ENCODE measurements at regions not wholly inside any gene's neighbourhood (a gene's known extent, or its start where the extent isn't known, plus 50 kb on each side); places are given as distances from the start of the nearest gene placed in this dataset.

DNA sequence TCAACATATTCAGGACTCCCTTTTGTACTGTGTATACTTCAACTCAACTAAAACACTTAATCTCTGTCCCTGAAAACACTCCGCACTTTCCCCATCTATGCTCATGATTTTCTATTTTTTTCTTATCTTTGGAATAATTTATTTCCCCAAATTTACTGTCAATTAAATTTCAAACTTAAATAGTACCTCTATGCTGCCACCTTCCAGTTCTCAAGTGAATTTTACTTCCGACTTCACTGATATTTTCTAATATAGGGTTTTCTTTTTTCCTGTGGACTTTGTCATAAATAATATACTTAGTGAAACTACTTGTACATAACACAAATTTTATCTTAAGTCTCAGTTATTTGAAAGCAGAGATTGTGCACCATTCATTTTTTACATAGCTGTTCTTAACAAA lies 1303.3 kb downstream of the OTOL1 start:
- DNase-seq (ENCODE audit: low read depth), result no peak
- Histone ChIP-seq H3K4me3 (ENCODE audit: low read depth, low read length) (no peak overlapping the region), H3K36me3 (ENCODE audit: control insufficient read depth, insufficient read depth, low read length) (no peaks in the 10 kb centered on the region), H3K27me3 (ENCODE audit: control insufficient read depth, insufficient read depth, low read length) (no peaks in the 10 kb centered on the region)
- TF ChIP-seq, protein P1, sequence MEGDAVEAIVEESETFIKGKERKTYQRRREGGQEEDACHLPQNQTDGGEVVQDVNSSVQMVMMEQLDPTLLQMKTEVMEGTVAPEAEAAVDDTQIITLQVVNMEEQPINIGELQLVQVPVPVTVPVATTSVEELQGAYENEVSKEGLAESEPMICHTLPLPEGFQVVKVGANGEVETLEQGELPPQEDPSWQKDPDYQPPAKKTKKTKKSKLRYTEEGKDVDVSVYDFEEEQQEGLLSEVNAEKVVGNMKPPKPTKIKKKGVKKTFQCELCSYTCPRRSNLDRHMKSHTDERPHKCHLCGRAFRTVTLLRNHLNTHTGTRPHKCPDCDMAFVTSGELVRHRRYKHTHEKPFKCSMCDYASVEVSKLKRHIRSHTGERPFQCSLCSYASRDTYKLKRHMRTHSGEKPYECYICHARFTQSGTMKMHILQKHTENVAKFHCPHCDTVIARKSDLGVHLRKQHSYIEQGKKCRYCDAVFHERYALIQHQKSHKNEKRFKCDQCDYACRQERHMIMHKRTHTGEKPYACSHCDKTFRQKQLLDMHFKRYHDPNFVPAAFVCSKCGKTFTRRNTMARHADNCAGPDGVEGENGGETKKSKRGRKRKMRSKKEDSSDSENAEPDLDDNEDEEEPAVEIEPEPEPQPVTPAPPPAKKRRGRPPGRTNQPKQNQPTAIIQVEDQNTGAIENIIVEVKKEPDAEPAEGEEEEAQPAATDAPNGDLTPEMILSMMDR (IDR thresholded peaks at IDR 0.05; ENCODE audit: insufficient read depth, low read length, severe bottlenecking), result no peak
- FAIRE-seq, result no peak

DNA sequence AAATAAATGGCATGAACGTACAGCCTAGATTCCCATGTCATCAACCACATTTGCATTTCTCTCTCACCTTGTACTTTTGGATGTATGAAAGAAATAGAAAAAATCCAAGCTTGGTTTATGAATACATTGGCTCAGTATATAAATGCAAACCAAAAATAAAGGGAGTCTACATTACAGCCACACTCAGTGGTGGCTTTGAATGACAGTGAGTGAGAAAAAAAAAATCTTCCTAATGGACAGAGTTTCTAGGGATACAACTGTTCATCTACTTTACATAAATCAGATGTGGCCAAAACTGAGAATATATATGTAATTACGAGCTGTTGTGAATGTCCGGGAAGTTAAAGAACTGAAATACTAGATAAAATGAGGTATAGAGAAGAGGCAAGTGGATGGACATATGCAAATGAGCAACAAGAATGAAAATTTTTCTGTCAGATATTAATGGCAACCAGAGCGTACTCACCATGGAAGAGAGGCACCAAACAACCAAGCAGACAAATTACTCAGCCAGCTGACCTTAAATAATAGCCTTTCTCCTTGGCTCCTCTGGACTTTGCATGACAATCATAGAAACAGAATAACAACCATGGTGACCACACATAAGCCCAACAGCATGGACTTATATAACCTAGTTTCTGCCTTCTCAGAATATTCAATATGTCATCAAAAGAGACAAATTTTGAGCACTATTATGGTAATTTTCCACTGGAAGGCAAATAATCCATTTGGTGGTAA lies 1305.8 kb downstream of the OTOL1 start:
- H3K27me3 ChIP-seq (ENCODE audit: control insufficient read depth, insufficient read depth, low read length), result no peaks in the 10 kb centered on the region
- H3K36me3 ChIP-seq (ENCODE audit: control insufficient read depth, insufficient read depth, low read length), result no peaks in the 10 kb centered on the region
- no peak overlapping the region for H3K4me3 ChIP-seq (ENCODE audit: low read depth, low read length)
- no peak for FAIRE-seq
- TF ChIP-seq, protein P1 (IDR thresholded peaks at IDR 0.05; ENCODE audit: insufficient read depth, low read length, severe bottlenecking), result no peak
- DNase-seq (ENCODE audit: low read depth), result no peak

DNA sequence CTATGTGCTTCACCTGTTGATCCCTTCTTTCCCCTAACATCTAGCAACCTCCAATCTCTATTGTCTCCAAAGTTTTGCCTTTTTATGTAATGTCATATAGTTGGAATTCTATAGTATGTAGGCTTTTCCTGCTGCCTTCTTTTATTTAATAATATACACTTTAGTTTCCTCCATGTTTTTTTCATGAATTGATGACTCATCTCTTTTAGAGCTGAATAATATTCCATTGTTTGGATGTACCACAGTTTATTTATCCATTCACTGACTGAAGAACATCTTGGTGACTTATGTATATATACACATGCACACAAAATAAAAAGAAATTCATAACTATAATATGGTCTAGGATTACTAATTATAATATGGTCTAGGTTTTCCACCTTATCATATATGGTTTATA lies 1314.2 kb downstream of the OTOL1 start:
- Histone ChIP-seq H3K4me3 (ENCODE audit: low read depth, low read length) (no peak overlapping the region), H3K36me3 (ENCODE audit: control insufficient read depth, insufficient read depth, low read length) (no peaks in the 10 kb centered on the region), H3K27me3 (ENCODE audit: control insufficient read depth, insufficient read depth, low read length) (no peaks in the 10 kb centered on the region)
- no peak for FAIRE-seq
- no peak for DNase-seq (ENCODE audit: low read depth)
- TF ChIP-seq, protein P1 (IDR thresholded peaks at IDR 0.05; ENCODE audit: insufficient read depth, low read length, severe bottlenecking), result no peak

DNA sequence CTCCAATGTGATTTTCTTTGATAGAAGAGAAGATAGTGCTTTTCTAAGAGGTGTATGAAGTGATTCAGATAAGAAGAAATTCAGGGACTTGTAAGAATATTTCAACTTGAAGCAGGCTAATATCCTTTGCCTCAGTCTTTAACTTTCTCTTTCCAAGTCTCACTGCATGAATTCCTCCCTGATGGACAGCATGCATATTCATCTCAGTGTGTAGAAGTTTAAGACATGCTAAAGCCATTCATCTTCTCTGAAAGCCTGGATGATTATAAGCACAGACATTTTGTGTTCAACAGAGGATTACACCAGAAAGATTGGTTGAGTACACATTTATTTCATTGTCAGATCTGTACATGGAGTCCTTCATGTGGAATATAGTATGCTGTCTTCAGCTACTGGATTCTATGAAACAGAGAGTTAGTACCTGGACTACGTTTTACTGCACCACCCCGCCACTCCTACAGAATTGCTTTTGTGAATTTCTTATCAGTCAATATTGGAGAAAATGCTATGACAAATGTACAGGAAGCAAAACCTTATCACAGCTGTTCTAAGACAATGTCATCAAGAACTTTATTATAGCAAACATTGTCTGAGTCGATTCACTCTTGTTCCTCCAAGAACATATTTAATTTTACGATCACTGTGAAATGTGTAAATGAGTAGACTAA lies 1346.1 kb downstream of the OTOL1 start:
- no peaks in the 10 kb centered on the region for H3K36me3 ChIP-seq (ENCODE audit: control insufficient read depth, insufficient read depth, low read length)
- no peak overlapping the region for H3K4me3 ChIP-seq (ENCODE audit: low read depth, low read length)
- H3K27me3 ChIP-seq (ENCODE audit: control insufficient read depth, insufficient read depth, low read length), result no peaks in the 10 kb centered on the region
- TF ChIP-seq, protein P1 (IDR thresholded peaks at IDR 0.05; ENCODE audit: insufficient read depth, low read length, severe bottlenecking), result no peak
- DNase-seq (ENCODE audit: low read depth), result no peak
- FAIRE-seq, result no peak

DNA sequence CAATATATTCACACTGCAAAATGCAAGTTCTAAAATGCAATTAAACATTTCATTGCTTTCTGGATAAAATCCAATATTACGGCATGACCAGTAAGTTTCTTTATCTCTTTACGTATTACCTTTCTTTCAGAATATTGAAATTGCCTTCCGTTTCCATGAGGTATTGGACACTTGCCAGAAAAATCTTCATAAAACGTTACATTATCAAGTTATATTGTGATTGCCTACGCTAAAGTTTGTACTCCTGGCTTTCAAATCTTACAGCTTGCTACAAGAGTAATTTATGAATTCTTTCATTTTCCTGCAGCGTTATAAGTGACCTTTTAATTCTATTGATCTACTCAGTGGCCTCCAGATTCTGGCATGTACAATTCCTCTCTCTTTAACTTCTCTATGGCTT lies 1349.3 kb downstream of the OTOL1 start:
- no peak for FAIRE-seq
- DNase-seq (ENCODE audit: low read depth), result no peak
- TF ChIP-seq, protein P1 (IDR thresholded peaks at IDR 0.05; ENCODE audit: insufficient read depth, low read length, severe bottlenecking), result no peak
- Histone ChIP-seq H3K36me3 (ENCODE audit: control insufficient read depth, insufficient read depth, low read length) (no peaks in the 10 kb centered on the region), H3K4me3 (ENCODE audit: low read depth, low read length) (no peak overlapping the region), H3K27me3 (ENCODE audit: control insufficient read depth, insufficient read depth, low read length) (no peaks in the 10 kb centered on the region)
